HUES6 (cell line): ENCODE measurements at regions not wholly inside any gene's neighbourhood (a gene's known extent, or its start where the extent isn't known, plus 50 kb on each side); places are given as distances from the start of the nearest gene placed in this dataset.

Experiments
- H3K27ac ChIP-seq: 2 replicates; pipeline ENCODE4 v1.7.0; 2013; ENCODE audit warnings: low read depth, mild to moderate bottlenecking, low read length, inconsistent platforms
- H3K27me3 ChIP-seq: 2 replicates; pipeline ENCODE4 v1.6.1; 2013; ENCODE audit warnings: low read length; ENCODE audit not compliant: control insufficient read depth, insufficient read depth
- H3K36me3 ChIP-seq: 2 replicates; pipeline ENCODE4 v1.6.1; 2013; ENCODE audit warnings: low read length; ENCODE audit not compliant: control insufficient read depth, insufficient read depth
- H3K4me1 ChIP-seq: 2 replicates; pipeline ENCODE4 v1.6.1; 2013; ENCODE audit warnings: low read length; ENCODE audit not compliant: control insufficient read depth, insufficient read depth
- H3K4me3 ChIP-seq: 2 replicates; pipeline ENCODE4 v1.5.1; 2013; ENCODE audit warnings: low read depth, low read length
- H3K9ac ChIP-seq: one replicate; pipeline ENCODE4 v1.6.1; 2013; ENCODE audit warnings: mild to moderate bottlenecking, low read length
- H3K9me3 ChIP-seq: 2 replicates; pipeline ENCODE4 v1.6.1; 2013; ENCODE audit warnings: low read depth, low read length; ENCODE audit not compliant: control insufficient read depth, insufficient read depth

DNA sequence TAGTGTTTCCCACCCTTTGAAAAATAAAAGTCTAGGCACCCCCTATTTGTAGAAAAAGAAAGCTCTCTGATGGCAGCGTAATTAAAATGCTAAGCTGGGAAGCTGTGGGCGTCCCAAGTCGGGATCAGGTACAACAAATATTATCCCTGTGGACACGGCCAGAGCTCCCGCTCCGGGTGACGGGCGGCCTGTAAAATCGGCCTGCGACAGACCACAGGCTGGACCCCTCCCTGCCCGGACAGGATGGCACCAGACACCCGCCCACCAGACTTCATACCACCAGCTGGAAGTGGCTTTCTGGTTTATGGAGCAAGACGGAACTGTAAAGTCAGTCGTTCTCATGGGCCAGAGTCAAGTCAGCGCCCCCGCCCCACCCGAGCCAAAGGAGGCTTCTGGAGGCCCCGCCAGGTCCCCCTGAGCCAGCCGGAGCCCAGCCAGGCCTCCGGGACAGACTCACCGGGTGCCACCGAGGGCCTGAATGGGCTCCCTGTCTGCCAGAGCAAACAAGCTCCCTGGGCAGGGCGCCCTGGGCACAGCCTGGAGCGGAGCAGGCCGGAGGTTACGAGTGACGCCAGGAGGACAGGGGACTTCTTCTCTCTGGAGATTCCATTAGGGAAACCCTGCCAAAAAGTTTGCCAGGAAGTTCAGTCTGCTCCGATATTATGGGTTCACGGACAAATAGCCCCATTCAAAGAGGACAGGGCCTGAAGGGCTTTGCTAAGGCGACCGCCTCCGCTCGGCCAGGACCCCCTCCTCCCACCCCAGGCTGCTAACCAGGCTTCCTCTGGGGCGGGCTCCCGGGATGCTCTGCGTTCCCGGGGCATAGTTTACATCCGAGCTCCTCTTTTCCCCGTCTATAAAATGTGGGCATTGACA lies 173.7 kb downstream of the ERCC6L2 start:
- Histone ChIP-seq H3K9me3 (peaks cover 3% of the 10 kb centered on the region; the same call in 1 of the 2 replicates), H3K27ac (no peak overlapping the region), H3K9ac (no peak overlapping the region), H3K4me1 (peaks cover 16% of the 10 kb centered on the region), H3K36me3 (no peaks in the 10 kb centered on the region), H3K4me3 (no peak overlapping the region), H3K27me3 (peaks cover 3% of the 10 kb centered on the region; the same call in 1 of the 2 replicates)

DNA sequence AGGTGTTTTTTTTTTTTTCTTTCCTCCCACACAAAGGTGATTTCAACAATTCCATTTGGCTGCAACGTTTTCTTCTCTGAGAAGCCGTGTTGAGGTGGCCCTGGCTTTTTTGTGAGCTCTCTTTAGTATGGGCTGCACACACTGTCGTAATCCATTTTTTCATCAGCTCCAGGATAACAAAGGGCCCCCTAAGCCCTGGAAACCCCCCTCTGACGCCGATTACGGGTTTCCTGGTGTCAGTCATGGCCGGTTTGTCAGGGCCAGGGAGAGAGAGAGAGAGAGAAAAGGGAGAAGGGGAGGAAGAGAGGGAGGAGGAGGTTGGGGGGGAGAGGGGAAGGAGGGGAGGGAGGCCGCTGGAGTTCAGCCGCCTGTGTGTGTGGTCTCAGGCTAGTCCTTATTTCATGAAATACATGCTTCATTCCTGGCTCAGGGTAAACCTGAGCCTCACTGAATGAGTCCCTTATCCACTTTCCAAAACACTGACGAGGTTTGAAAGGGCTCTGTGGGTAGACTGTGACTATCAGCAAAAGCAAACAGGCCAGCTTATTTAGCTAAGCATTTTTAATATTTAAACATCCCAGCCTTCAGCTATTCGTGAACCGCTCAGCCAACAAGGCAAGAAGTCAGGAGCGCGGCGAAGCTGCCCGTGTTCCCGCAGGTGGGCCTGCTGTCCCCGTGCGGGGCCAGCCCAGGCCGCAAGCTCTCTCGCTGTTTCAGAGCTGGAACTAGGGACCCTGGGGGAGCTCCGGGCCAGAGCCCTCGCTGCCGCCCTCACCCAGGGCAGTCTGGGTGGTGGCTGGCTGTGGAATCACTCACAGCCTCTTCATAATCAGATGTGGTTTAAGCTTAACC lies 172.8 kb downstream of the ERCC6L2 start:
- H3K4me3 ChIP-seq, result no peak overlapping the region
- H3K27ac ChIP-seq, result no peak overlapping the region
- peaks cover 3% of the 10 kb centered on the region; the same call in 1 of the 2 replicates for H3K27me3 ChIP-seq
- H3K36me3 ChIP-seq, result no peaks in the 10 kb centered on the region
- peaks cover 13% of the 10 kb centered on the region for H3K4me1 ChIP-seq
- H3K9me3 ChIP-seq, result no peaks in the 10 kb centered on the region
- no peak overlapping the region for H3K9ac ChIP-seq

DNA sequence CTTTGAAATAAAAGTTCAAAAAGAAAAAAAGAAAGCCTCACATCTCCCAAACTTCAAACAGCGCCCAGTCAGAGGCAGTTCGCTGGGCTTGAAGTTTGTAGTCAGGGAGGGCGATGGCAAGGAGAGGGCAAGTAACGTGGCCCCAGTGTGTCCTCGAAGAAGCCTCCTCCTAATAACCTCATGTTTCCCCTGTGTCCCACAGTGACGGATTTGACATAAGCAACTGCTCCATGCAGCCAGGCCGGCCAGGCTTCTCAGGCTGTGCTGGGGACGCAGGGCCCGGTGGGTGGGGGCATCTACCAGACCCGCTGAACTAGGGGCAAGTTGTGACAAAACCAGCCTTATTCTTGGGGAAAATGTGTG lies 172.2 kb downstream of the ERCC6L2 start:
- Histone ChIP-seq H3K4me1 (peaks cover 13% of the 10 kb centered on the region), H3K9ac (no peak overlapping the region), H3K36me3 (no peaks in the 10 kb centered on the region), H3K4me3 (no peak overlapping the region), H3K27ac (no peak overlapping the region), H3K9me3 (no peaks in the 10 kb centered on the region), H3K27me3 (peaks cover 3% of the 10 kb centered on the region; the same call in 1 of the 2 replicates)

DNA sequence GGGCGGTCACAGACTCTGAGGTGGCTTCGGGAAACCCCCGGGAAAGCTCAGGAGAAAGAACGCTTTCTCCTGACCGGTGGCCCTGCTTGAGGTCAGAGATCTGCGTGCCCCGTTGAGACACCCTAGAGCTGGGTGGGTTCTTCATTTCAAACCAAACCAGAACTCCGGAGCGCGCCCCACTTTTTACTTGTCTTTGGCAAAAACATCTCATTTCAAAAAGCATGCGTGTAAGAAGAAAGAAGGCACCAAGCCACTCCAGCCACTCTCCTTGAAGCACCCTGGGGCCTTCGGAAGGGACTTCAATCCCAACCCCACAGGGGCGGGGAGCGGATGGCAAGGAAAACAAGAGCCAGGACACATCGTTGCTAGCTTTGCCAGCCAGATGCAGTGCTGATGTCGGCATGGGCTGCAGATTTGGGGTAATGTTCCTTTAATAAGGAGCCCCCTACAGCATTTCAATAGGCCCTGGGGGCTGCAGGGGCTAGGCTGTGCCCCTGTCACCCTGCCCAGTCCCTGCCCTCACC lies 171.7 kb downstream of the ERCC6L2 start:
- peaks cover 3% of the 10 kb centered on the region; the same call in 1 of the 2 replicates for H3K27me3 ChIP-seq
- H3K9me3 ChIP-seq, result no peaks in the 10 kb centered on the region
- no peak overlapping the region for H3K27ac ChIP-seq
- H3K36me3 ChIP-seq, result no peaks in the 10 kb centered on the region
- no peak overlapping the region for H3K9ac ChIP-seq
- no peak overlapping the region for H3K4me3 ChIP-seq
- peaks cover 13% of the 10 kb centered on the region for H3K4me1 ChIP-seq

DNA sequence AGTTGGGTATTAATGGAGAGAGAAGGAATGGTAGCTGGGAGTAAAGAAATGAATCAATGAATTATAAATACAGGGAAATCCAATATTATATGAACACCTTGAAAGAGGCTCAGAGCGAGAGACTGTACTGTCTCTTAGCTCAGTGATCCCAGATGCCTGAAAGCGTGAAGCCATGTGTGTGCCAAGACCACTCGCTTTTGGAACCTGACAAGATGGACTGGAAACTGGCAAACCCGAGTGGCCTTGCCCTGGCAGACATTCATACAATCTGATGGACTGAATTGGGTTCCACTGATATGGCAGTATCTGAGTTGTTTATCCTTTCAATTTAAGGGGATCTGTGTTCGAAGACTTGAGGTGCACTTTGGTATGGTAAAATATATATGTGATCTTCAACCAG lies 170.3 kb downstream of the ERCC6L2 start:
- Histone ChIP-seq H3K4me1 (peaks cover 18% of the 10 kb centered on the region), H3K27me3 (peaks cover 3% of the 10 kb centered on the region; the same call in 1 of the 2 replicates), H3K4me3 (no peak overlapping the region), H3K9ac (no peak overlapping the region), H3K27ac (no peak overlapping the region), H3K9me3 (no peaks in the 10 kb centered on the region), H3K36me3 (no peaks in the 10 kb centered on the region)

DNA sequence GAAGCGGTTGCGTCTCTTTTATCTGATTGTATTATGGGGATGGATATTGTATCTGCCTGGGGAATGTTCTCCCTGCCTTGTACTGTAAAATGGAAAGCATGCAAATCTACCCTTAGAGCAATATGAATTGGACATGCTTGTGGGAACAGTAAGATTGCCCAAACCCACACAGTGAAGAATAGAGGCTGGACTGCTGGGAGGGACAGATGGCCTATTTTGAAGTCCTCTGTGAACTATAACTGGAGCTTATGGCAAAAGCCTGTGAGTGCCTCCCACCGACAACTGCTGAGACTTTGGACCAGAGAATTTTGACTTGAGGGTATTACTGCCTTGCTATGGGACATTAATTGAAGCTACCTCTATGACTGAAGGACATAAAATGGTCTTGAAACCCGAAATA lies 168.9 kb downstream of the ERCC6L2 start:
- H3K27me3 ChIP-seq, result peaks cover 7% of the 10 kb centered on the region
- no peaks in the 10 kb centered on the region for H3K36me3 ChIP-seq
- H3K9ac ChIP-seq, result no peak overlapping the region
- H3K4me1 ChIP-seq, result peaks cover 24% of the 10 kb centered on the region
- H3K4me3 ChIP-seq, result no peak overlapping the region
- H3K27ac ChIP-seq, result no peak overlapping the region
- no peaks in the 10 kb centered on the region for H3K9me3 ChIP-seq

DNA sequence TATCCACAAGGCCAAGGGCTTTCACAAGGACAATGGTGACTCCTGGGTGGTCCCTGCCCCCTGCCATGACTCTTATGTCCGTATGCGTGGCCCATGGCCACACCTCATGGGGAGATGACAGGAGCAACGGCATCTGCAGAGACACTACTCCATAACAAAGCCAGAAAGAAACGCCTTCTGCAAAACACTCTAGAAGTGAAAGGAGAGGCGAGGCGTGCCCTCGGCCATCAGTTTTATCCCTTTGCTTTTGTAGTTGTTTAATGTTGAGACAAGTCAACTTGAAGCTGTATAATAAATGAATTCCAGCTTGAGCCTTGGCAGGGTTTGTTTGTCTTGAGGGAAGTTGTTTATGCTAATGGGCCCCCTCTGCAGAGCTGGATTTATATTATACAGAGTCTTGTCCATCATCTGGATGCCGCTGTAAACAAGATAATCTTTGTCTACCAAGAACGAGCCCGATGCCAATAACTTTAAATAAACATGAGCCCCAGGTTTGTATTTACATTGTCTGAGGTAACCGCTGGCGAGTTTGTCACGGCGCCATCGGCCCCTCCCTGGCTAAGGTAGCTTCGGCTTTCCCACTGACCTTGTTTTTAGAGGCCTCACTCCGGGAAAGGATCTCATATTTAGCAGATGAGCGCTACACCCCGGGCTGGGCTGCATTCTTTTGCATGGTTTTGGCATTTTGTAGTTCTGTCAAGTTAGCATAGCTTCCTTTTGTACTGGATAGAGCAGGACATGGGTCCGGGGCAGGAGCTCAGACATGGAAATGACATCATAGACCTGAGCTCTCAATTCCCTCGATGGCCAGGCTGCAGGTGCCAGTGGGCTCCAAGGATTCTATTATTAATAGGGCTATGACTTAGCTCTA lies 165.3 kb downstream of the ERCC6L2 start:
- Histone ChIP-seq H3K9ac (no peak overlapping the region), H3K27ac (no peak overlapping the region), H3K9me3 (peaks cover 18% of the 10 kb centered on the region), H3K36me3 (no peaks in the 10 kb centered on the region), H3K27me3 (peaks cover 13% of the 10 kb centered on the region), H3K4me3 (no peak overlapping the region), H3K4me1 (peaks cover 11% of the 10 kb centered on the region)

DNA sequence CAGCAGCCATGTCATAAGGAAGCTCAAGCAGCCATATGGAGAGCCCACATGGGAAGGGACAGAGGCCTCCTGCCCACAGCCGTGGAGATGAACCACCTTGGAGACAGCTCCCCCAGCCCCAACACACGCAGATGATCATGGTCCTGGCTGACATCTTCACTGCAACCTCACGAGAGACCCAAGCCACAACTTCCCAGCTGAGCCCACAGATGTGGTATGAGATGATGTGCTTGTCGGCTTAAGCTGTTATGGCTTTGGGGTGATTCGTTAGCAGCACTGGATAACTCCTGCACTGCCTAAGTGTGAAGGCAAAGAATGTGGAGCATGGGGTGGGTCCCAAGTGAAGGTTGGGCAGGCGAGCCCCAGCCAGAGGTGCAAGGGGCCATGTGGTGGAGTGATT lies 163.4 kb downstream of the ERCC6L2 start:
- H3K36me3 ChIP-seq, result no peaks in the 10 kb centered on the region
- no peak overlapping the region for H3K9ac ChIP-seq
- H3K4me1 ChIP-seq, result peaks cover 11% of the 10 kb centered on the region
- H3K27ac ChIP-seq, result no peak overlapping the region
- H3K27me3 ChIP-seq, result peaks cover 13% of the 10 kb centered on the region
- peaks cover 35% of the 10 kb centered on the region for H3K9me3 ChIP-seq
- no peak overlapping the region for H3K4me3 ChIP-seq

DNA sequence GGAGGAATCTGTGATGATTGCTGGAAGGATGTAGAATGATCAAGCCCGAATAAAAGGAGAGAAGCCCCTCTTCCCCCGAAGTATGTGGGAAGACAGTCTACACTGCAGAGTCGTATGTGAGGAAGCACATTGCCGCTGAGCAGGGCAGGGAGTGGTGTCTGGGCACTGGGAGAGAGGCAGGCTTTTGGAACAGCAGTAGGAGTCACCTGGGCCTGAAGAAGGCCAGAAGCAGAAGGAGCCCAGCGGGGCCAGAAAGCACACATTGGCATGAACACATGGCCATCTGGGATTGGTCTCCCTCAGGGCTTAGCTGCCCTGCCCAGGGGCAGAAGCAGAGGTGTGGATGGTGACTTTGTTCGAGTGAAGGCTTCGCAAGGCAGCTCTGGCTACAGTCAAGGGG lies 162.8 kb downstream of the ERCC6L2 start:
- H3K4me1 ChIP-seq, result peaks cover 11% of the 10 kb centered on the region
- H3K36me3 ChIP-seq, result no peaks in the 10 kb centered on the region
- H3K27me3 ChIP-seq, result peaks cover 13% of the 10 kb centered on the region
- no peak overlapping the region for H3K9ac ChIP-seq
- no peak overlapping the region for H3K27ac ChIP-seq
- H3K4me3 ChIP-seq, result no peak overlapping the region
- peaks cover 35% of the 10 kb centered on the region for H3K9me3 ChIP-seq

DNA sequence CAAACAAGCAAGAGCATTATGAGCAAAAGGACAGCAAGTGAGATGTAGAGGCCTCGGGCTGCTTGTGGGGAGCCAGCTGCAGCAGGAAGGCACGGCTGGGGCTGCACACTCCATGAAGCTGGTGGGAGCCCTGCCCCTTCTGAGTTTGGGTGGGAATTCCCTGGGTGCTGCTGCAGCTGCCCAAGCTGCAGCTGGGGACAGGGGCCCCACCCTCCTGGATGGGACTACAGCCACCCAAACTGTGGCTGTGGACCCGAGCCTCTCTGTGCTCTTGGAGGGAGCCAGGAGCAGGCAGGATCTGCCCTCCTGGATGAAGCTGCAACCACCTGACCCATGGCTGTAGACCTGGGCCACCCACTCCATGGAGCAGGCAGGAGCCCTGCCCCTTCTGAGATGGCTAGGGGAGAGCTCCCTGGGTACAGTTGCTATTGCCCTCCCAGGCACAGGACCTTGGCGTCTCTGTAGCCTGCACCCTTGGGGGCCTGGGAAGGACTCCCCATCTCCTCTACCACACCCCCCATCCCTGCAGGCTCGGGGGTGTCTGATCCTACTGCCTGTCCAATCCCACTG lies 159.1 kb downstream of the ERCC6L2 start:
- Histone ChIP-seq H3K27me3 (peaks cover 14% of the 10 kb centered on the region), H3K27ac (no peak overlapping the region), H3K9me3 (peaks cover 35% of the 10 kb centered on the region), H3K4me1 (no peaks in the 10 kb centered on the region), H3K9ac (no peak overlapping the region), H3K4me3 (no peak overlapping the region), H3K36me3 (no peaks in the 10 kb centered on the region)
